Endothelial cell of umbilical vein (primary cell): ENCODE measurements at regions not wholly inside any gene's neighbourhood (a gene's known extent, or its start where the extent isn't known, plus 50 kb on each side); places are given as distances from the start of the nearest gene placed in this dataset.

ENCODE experiments used
- BruUV-seq: library from RNA; stranded (reverse); fragments of 400-500 nt; replicated peaks from 2 replicates; lab custom pipeline; 2021; lab: Mats Ljungman, UMichigan
- CTCF ChIA-PET: fragments of 300-600, 350-600 bp; sonication (Branson Sonifier 250); formaldehyde crosslinking; loops from one replicate; lab custom pipeline; 2021; ENCODE audit warnings: antibody characterized with exemption, inconsistent platforms; lab: Charles Lee
- POLR2A ChIA-PET: fragments of 300-600, 350-600 bp; sonication (Branson Sonifier 250); formaldehyde crosslinking; loops from one replicate; lab custom pipeline; 2021; ENCODE audit warnings: antibody characterized with exemption, inconsistent platforms; lab: Charles Lee
- DNase-seq: peaks from one replicate; pipeline ENCODE4 v3.0.0-alpha.2; 2011; ENCODE audit warnings: low read depth, low spot score
- FAIRE-seq: peaks from 2 replicates; lab custom pipeline; 2011; peaks lifted over from hg19 to GRCh38; lab: Jason Lieb, UNC
- H2AFZ ChIP-seq: 2 replicates; pipeline ENCODE4 v1.6.0; 2012; ENCODE audit warnings: low read depth, low read length, control low read depth, inconsistent platforms
- H3K27ac ChIP-seq: 2 replicates; pipeline ENCODE4 v1.5.1; 2011; ENCODE audit warnings: low read depth, mild to moderate bottlenecking, control low read depth, low read length, moderate library complexity; ENCODE audit not compliant: insufficient read depth
- H3K27me3 ChIP-seq, 2 experiments: 2 replicates each; pipeline versions ENCODE4 v1.6.0 to v1.6.1; 2011; ENCODE audit warnings: low read length in 2 of 2, mixed read lengths in 1 of 2; ENCODE audit not compliant: control insufficient read depth in 2 of 2, insufficient read depth in 2 of 2
- H3K36me3 ChIP-seq, 2 experiments: 2 replicates in 1 of 2; 3 replicates in 1 of 2; pipeline ENCODE4 v1.5.1; 2011; ENCODE audit warnings: low read length in 2 of 2, mild to moderate bottlenecking in 1 of 2, moderate library complexity in 1 of 2; ENCODE audit not compliant: control insufficient read depth in 2 of 2, insufficient read depth in 2 of 2; ENCODE audit errors: extremely low read depth in 1 of 2
- H3K4me1 ChIP-seq: 3 replicates; pipeline ENCODE4 v1.5.1; 2011; ENCODE audit warnings: mild to moderate bottlenecking, low read length; ENCODE audit not compliant: control insufficient read depth, insufficient read depth; ENCODE audit errors: extremely low read depth
- H3K4me2 ChIP-seq: 2 replicates; pipeline ENCODE4 v1.6.1; 2011; ENCODE audit warnings: low read length, control low read depth, mixed read lengths; ENCODE audit not compliant: insufficient read depth
- H3K4me3 ChIP-seq, 3 experiments: fragments of 200-600 bp in 1 of 3; sonication (generic), shearing (Covaris generic) in 1 of 3; replicated peaks in 1 of 3; 2 replicates each; pipeline ENCODE4 v1.5.1; 2011 to 2016; ENCODE audit warnings: control low read depth in 3 of 3, low read length in 3 of 3, mild to moderate bottlenecking in 2 of 3, inconsistent platforms in 1 of 3, low read depth in 1 of 3, moderate library complexity in 1 of 3; ENCODE audit not compliant: insufficient read depth in 1 of 3
- H3K79me2 ChIP-seq: 2 replicates; pipeline ENCODE4 v1.6.0; 2012; ENCODE audit warnings: low read length, inconsistent platforms; ENCODE audit not compliant: control insufficient read depth, insufficient read depth
- H3K9ac ChIP-seq: replicated peaks from 2 replicates; pipeline ENCODE3; 2011; ENCODE audit warnings: low read length, control low read depth; ENCODE audit not compliant: insufficient read depth; ENCODE audit errors: extremely low read depth
- H3K9me1 ChIP-seq: replicated peaks from 3 replicates; pipeline ENCODE4 v1.6.0; 2011; ENCODE audit warnings: mild to moderate bottlenecking, low read length; ENCODE audit not compliant: control insufficient read depth, insufficient read depth; ENCODE audit errors: extremely low read depth
- H3K9me3 ChIP-seq: replicated peaks from 2 replicates; pipeline ENCODE4 v1.5.1; 2012; ENCODE audit warnings: low read length, inconsistent platforms; ENCODE audit not compliant: control insufficient read depth, insufficient read depth
- H4K20me1 ChIP-seq: replicated peaks from 2 replicates; pipeline ENCODE3; 2011; ENCODE audit warnings: mild to moderate bottlenecking, low read length; ENCODE audit not compliant: control insufficient read depth, insufficient read depth; ENCODE audit errors: extremely low read depth
- EZH2 ChIP-seq: IDR thresholded peaks from 2 replicates; pipeline ENCODE4 v1.6.1; 2012; ENCODE audit warnings: borderline replicate concordance, low read depth, mild to moderate bottlenecking, moderate library complexity, low read length, inconsistent platforms; ENCODE audit not compliant: severe bottlenecking
- FOS ChIP-seq: IDR thresholded peaks from 2 replicates; pipeline ENCODE4 v1.6.1; 2011; ENCODE audit warnings: mild to moderate bottlenecking, low read length, moderate library complexity, borderline replicate concordance; ENCODE audit not compliant: insufficient read depth
- GATA2 ChIP-seq: IDR thresholded peaks from 2 replicates; pipeline ENCODE4 v1.7.0; 2011; ENCODE audit warnings: low read depth, mild to moderate bottlenecking, moderate library complexity, mixed read lengths, low read length; ENCODE audit not compliant: insufficient read length, insufficient read depth
- MYC ChIP-seq: IDR thresholded peaks from one replicate; pipeline ENCODE4 v1.6.1; 2011; ENCODE audit warnings: mild to moderate bottlenecking, low read depth, low read length
- POLR2A ChIP-seq: IDR thresholded peaks from 2 replicates; pipeline ENCODE4 v1.6.1; 2012; ENCODE audit warnings: low read depth, mild to moderate bottlenecking, control low read depth, low read length
- dilution Hi-C: fragments of 300-500 bp; cut with MboI; formaldehyde crosslinking; loops from one replicate; pipeline ENCODE4 v1.15.0; 2019; ENCODE audit warnings: low sequenced_read_pairs; ENCODE audit not compliant: extremely low pct_ligation_motif_present
- intact Hi-C: fragments of 100-400 bp; cut with micrococcal nuclease; formaldehyde crosslinking; loops from one replicate; pipeline ENCODE4 v1.10.0; 2022
- TF ChIP-seq, protein P1 (sequence below): IDR thresholded peaks from 2 replicates; pipeline ENCODE4 v1.6.1; 2011; ENCODE audit not compliant: insufficient read depth, insufficient read length

DNA sequence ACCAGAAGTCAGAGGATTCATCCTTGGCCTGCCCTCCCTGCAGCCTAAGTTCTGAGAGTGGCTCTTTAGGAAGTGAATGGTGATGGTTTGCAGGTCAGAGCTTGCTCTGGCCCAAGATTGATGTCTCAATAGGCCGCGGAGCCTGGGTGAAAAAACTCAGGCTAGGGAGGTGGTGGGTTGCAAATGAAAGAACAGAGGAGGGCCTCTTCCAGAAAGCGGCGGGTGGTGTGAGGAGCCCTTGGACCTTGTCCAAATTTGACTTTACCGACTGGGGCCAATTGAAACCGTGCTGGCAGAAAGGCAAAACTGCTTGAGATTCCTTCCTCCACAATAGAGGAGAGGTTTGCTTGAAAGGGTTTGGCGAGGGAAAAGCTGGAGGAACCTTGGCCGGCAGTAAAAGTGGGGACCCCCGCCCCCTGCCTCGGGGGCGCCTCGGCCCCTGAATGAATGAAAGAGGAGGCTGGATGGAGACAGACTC is 331.3 kb downstream of the SEC14L1 start:
- no peak for DNase-seq
- no peaks in the 10 kb centered on the region for H4K20me1 ChIP-seq
- no peaks in the 10 kb centered on the region for H3K9me1 ChIP-seq
- no TSS peak for BruUV-seq
- peak overlapping the region; percentile 30 for H3K4me2 ChIP-seq
- H3K9me3 ChIP-seq, result no peaks in the 10 kb centered on the region
- POLR2A ChIA-PET, result no interaction called here
- intact Hi-C loops (no loop called here), dilution Hi-C loops (no loop called here)
- H3K27ac ChIP-seq, result no peak overlapping the region
- peaks cover 4% of the 10 kb centered on the region for H3K79me2 ChIP-seq
- H3K4me3 ChIP-seq, result no peak overlapping the region
- CTCF ChIA-PET, result interaction anchor here (1.1 to 2.9 kb wide), 6 partner anchors 9 to 71 kb away, joined by 3 to 19 read pairs (median 4); no protein-coding TSS in a partner anchor
- peaks cover 22% of the 10 kb centered on the region for H3K4me1 ChIP-seq
- H3K36me3 ChIP-seq, result no peaks in the 10 kb centered on the region
- no peak for FAIRE-seq
- no peak overlapping the region for H3K9ac ChIP-seq
- TF ChIP-seq MYC (no peak), GATA2 (no peak), POLR2A (no peak), FOS (no peak), EZH2 (no peak)
- TF ChIP-seq, protein P1, sequence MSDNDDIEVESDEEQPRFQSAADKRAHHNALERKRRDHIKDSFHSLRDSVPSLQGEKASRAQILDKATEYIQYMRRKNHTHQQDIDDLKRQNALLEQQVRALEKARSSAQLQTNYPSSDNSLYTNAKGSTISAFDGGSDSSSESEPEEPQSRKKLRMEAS, result no peak
- no peak overlapping the region for H2AFZ ChIP-seq
- H3K27me3 ChIP-seq, result no peaks in the 10 kb centered on the region

DNA sequence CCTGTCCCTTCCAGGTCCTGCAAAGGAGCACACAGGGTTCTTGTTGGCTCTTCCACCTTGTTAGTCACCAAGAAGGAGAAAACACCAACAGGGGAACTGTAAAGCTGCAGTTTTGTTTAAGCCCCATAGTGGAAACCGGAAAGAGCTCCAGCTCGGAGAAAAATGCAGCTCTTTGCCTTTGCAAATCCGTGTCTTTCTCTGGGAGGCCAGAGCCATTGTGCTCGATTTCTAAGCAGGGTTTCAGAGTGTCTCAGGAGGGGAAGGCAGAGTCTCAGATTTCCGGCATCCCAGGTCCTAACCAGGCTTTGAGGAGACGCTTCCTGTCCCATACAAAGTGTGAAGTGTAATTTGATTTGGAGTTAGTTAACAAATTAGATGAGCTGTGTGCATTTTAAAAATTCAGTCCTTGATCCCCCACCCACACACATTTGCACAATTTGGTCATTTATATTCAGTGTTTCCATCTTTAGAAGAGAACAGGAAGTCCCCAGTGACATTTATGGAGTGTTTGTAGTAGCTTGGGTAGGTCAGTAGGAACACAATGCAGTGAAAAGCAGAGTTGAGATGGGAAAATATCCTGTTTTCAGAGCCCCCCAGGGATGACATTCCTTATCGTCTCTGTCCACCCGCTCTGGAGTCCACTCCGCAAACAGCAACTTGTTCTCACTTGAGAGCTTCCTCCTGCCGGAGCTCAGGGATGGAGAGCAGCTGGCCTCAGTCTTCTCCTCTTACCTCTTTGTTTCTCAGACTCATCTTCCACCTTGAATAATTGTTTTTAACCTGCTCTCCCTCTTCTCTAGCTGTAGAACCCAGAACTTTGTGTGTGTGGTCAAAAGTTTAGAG is 331.9 kb downstream of the SEC14L1 start:
- Histone ChIP-seq H3K4me1 (peaks cover 22% of the 10 kb centered on the region), H3K27me3 (no peaks in the 10 kb centered on the region), H3K36me3 (no peaks in the 10 kb centered on the region), H3K4me2 (peak overlapping the region; percentile 30), H3K9me1 (no peaks in the 10 kb centered on the region), H3K9ac (no peak overlapping the region), H3K9me3 (no peaks in the 10 kb centered on the region), H4K20me1 (no peaks in the 10 kb centered on the region), H3K4me3 (no peak overlapping the region), H3K79me2 (peaks cover 4% of the 10 kb centered on the region), H2AFZ (no peak overlapping the region), H3K27ac (no peak overlapping the region)
- intact Hi-C loops, result no loop called here
- FAIRE-seq, result peak; percentile 66
- POLR2A ChIA-PET, result no interaction called here
- no TSS peak for BruUV-seq
- TF ChIP-seq FOS (no peak), POLR2A (no peak), GATA2 (no peak)
- CTCF ChIA-PET, result interaction anchor here (0.6 to 2.9 kb wide), 7 partner anchors 9 to 72 kb away, joined by 3 to 19 read pairs (median 4); no protein-coding TSS in a partner anchor
- peak; percentile 28 for DNase-seq
- dilution Hi-C loops, result no loop called here
